GM21619 (cell line): ENCODE measurements at regions not wholly inside any gene's neighbourhood (a gene's known extent, or its start where the extent isn't known, plus 50 kb on each side); places are given as distances from the start of the nearest gene placed in this dataset.

Source experiments
- ATAC-seq: cut with Tn5 transposase; IDR thresholded peaks from one replicate; pipeline ENCODE4 v1.9.1; 2021; ENCODE audit not compliant: unreplicated experiment

GRCh38 chr18:27838225-27838624 lies 338.7 kb downstream of the CDH2 start:
- no peak for ATAC-seq

GRCh38 chr18:27826101-27826500 lies 350.8 kb downstream of the CDH2 start:
- no peak for ATAC-seq

- ATAC-seq = no peak
Observed at GRCh38 chr18:27825689-27826088, 351.2 kb downstream of the CDH2 start.

- no peak for ATAC-seq
Observed at GRCh38 chr18:27824841-27825681, 351.9 kb downstream of the CDH2 start.

GRCh38 chr18:27824275-27824674 lies 352.7 kb downstream of the CDH2 start:
- no peak for ATAC-seq

- ATAC-seq = no peak
Observed at GRCh38 chr18:27823053-27823452, 353.9 kb downstream of the CDH2 start.

GRCh38 chr18:27808683-27809082 lies 368.2 kb downstream of the CDH2 start:
- no peak for ATAC-seq

- no peak for ATAC-seq
Observed at GRCh38 chr18:27803957-27804356, 373.0 kb downstream of the CDH2 start.

GRCh38 chr18:27797484-27797883 lies 379.4 kb downstream of the CDH2 start:
- peak; percentile 65 for ATAC-seq

- ATAC-seq = no peak
Observed at GRCh38 chr18:27794181-27794926, 382.6 kb downstream of the CDH2 start.

- ATAC-seq = no peak
Observed at GRCh38 chr18:27793013-27793785, 383.7 kb downstream of the CDH2 start.

- no peak for ATAC-seq
Observed at GRCh38 chr18:27789406-27789805, 387.5 kb downstream of the CDH2 start.

- no peak for ATAC-seq
Observed at GRCh38 chr18:27787547-27787946, 389.4 kb downstream of the CDH2 start.

GRCh38 chr18:27785815-27786471 lies 391.0 kb downstream of the CDH2 start:
- no peak for ATAC-seq

- ATAC-seq = no peak
Observed at GRCh38 chr18:27780061-27780745, 396.7 kb downstream of the CDH2 start.

GRCh38 chr18:27778925-27779324 lies 398.0 kb downstream of the CDH2 start:
- no peak for ATAC-seq

- no peak for ATAC-seq
Observed at GRCh38 chr18:27778441-27778840, 398.5 kb downstream of the CDH2 start.

GRCh38 chr18:27772081-27772480 lies 404.8 kb downstream of the CDH2 start:
- ATAC-seq = no peak

GRCh38 chr18:27771571-27771970 lies 405.4 kb downstream of the CDH2 start:
- no peak for ATAC-seq

GRCh38 chr18:27769152-27769551 lies 407.8 kb downstream of the CDH2 start:
- no peak for ATAC-seq
